ENCODE measurements at regions not wholly inside any gene's neighbourhood (a gene's known extent, or its start where the extent isn't known, plus 50 kb on each side); places are given as distances from the start of the nearest gene placed in this dataset.
"Not testable (repeated sequence)": the region's sequence is repeated elsewhere in the genome, so short reads cannot be mapped to it uniquely, and the experiment has no call there.

DNA sequence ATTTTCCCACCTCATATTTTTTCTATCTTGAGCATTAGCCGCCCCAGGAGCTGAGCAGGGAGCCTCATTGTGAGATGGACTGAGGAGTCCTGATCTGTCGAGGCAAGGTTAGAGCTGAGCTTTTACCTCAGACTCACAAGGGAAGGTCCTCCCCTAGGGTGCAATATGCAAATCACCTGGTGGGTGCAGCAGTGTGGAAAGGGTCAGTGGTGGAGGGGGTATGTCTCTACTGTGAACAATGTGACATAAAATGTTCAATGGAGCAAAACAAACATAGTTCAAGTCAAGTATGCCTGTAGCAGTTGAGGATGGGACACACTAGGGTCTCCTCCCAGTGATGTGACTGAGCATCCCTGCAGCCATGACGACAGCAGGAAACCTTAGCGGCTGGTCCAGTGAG is 219.2 kb downstream of the ANKRD36 start:
- TF ChIP-seq ARNT (IDR thresholded peaks at IDR 0.05); FOXA1 (IDR thresholded peaks at IDR 0.05); ZNF384 (IDR thresholded peaks at IDR 0.05); BHLHE40 (IDR thresholded peaks at IDR 0.05; ENCODE audit: borderline replicate concordance); FOXK2 (IDR thresholded peaks at IDR 0.05); NFRKB (IDR thresholded peaks at IDR 0.05); HDGF (IDR thresholded peaks at IDR 0.05; ENCODE audit: borderline replicate concordance); LEF1 (IDR thresholded peaks at IDR 0.05; ENCODE audit: borderline replicate concordance); L3MBTL2 (conservative IDR thresholded peaks at IDR 0.05); SP1 (IDR thresholded peaks at IDR 0.05); SUZ12 (IDR thresholded peaks at IDR 0.05); FOXM1 (IDR thresholded peaks at IDR 0.05; ENCODE audit: borderline replicate concordance); ELF4 (IDR thresholded peaks at IDR 0.05): not testable (repeated sequence)
- TF ChIP-seq, protein P1, sequence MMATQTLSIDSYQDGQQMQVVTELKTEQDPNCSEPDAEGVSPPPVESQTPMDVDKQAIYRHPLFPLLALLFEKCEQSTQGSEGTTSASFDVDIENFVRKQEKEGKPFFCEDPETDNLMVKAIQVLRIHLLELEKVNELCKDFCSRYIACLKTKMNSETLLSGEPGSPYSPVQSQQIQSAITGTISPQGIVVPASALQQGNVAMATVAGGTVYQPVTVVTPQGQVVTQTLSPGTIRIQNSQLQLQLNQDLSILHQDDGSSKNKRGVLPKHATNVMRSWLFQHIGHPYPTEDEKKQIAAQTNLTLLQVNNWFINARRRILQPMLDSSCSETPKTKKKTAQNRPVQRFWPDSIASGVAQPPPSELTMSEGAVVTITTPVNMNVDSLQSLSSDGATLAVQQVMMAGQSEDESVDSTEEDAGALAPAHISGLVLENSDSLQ (IDR thresholded peaks at IDR 0.05), result not testable (repeated sequence)
